GM21717 (cell line): ENCODE measurements at regions not wholly inside any gene's neighbourhood (a gene's known extent, or its start where the extent isn't known, plus 50 kb on each side); places are given as distances from the start of the nearest gene placed in this dataset.
A peak's percentile ranks its signal among the peaks of the same experiment; 100 is the strongest.

Experiments used
- ATAC-seq: cut with Tn5 transposase; IDR thresholded peaks from one replicate; pipeline ENCODE4 v1.9.1; 2021; ENCODE audit warnings: mild to moderate bottlenecking, moderate library complexity; ENCODE audit not compliant: unreplicated experiment

DNA sequence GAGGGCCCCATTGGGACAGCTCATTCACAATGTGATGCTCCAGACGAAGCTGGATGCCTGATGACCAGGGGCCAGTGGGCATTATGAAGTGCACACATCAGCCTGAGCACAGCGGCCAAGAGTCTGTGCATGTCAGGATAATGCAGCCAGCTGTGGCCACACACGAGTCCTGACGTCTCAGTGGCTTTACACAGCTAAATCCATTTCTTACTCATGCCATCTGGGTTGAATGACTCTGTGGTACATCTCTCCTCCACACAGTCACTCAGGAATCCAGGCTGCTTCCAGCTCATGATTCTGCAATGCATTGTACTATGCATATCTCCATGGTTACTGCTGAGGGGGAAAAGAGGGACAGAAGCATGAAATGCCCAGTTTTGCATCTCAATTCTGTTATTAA lies 123.6 kb downstream of the PRLHR start:
- no peak for ATAC-seq

DNA sequence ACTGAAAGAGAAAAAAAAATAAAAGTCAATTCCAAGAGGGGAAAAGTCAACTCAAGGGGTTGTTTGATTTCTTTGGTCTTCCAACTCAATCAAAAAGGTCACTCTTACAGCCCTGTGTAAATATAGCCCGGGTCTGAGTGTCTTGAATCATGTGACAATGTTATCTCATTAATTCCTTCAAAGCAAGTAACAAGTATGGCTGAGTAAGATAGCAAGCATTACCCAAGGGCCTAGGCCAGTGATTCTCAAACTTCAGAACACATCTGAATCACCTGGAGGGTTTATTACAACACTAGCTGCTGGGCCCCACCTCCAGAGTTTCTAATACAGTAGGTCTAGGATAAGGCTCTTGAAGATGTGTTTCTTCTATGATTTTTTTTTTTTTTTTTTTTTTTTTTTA lies 125.0 kb downstream of the PRLHR start:
- ATAC-seq, result no peak

DNA sequence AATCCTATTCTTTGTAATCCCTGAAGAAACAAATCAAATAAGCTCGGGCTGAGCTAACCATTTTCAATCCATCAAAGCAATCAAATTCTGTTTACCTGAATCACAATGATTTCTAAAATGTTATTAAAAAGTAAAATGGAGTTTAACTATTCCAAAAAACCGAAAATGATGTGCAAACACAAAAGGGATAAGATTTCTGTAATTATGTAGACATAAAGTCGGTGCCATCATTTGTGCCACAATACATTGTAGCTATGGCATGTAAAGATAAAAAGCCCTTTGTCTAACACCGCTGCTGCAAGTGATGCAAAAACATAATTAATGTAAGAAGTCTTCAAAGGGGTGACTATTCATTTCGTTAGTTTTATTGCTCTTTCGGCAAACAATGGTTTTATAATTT lies 125.1 kb upstream of the FAM204A start:
- no peak for ATAC-seq

DNA sequence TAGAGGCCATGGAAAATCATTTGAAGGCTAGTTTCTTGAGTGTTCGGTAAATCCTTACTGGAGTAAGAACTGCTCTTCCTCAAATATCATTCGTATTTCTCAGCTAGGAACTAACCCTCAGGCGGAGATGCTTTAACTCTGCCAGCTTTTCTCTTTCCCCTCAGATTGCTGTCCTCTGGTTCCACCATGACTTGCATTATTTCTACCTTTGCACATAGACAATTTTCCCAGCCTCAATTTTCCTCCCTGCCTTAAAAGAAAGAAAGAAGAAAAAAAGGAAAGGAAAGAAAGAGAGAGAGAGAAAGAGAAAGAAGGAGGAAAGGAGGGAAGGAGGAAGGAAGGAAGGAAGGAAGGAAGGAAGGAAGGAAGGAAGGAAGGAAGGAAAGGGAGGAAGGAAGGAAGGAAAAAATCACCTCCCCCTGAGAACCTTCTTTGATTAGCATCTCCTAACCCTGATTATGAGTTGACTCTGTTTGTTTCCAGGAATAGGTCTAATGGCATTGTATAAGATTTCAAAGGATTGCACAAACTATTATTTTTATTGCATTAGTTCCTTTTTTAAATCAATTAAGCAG lies 123.3 kb upstream of the FAM204A start:
- ATAC-seq, result no peak

DNA sequence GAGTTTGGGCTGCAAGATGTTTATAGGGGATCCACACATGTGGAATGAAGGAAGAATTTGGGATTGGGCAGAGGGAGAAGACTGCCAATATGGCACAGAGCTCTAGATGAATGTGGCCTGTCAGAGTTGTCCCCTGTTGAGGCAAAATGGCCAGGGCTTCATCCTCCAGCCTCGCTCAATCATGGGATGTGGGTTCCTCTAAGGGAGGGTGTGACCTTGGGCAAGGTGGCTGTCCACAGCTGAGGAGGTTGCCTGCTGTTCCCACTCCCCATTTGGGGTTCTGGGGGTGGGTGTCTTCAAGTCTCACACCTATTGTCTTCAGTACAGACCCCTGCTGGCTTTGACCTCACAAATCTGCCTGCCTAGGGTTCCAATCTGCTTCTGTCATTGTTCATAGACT lies 121.6 kb upstream of the FAM204A start:
- ATAC-seq, result no peak

DNA sequence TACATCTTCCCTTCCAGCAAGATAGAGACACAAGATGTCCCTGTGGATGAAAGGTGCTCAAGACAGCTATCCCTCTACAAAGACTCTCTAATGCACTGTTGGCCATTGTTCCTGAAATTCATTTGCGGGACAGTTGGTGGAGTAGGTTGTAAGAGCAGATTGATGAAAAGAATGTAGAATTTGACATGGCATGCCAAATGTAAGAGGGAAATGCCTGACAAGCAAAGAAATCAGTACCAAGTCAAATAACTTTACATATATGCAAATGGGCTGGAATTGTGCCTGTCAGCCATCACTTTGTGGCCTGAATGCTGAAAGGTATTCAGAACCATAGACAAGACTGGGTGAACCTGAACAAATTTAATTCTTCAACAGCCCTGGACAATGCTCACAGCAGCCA lies 120.3 kb upstream of the FAM204A start:
- ATAC-seq, result no peak

GRCh38 chr10:118459642-118460193 lies 117.6 kb upstream of the FAM204A start:
- peak; percentile 63 for ATAC-seq

- no peak for ATAC-seq
Observed at GRCh38 chr10:118458957-118459641, 117.0 kb upstream of the FAM204A start.

GRCh38 chr10:118457824-118458428 lies 115.8 kb upstream of the FAM204A start:
- no peak for ATAC-seq

DNA sequence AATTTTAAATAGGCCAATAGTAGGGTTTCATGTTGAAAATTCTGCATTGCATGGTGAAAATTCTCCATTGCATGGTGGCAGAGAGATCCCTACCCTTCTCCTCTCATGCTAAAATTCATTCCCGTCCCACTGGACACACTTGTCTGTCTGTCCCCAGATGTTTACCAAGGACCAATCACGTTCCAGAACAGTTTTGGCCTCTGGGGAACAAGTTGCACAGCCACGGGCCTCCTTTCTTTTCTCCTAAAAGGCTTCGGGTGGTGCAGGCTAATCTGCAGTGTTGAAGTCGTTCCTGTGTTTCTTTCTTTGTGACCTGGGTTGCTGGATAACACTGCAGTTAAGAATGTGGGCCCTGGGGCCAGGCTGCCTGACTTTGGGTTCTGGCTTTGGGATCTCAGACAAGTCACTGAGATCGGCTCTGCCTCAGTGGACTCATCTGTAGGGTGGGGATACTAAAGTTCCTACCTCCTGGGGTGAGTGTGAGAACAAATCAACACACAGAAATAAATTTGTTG lies 113.1 kb upstream of the FAM204A start:
- no peak for ATAC-seq

GRCh38 chr10:118454211-118454610 lies 112.1 kb upstream of the FAM204A start:
- no peak for ATAC-seq

DNA sequence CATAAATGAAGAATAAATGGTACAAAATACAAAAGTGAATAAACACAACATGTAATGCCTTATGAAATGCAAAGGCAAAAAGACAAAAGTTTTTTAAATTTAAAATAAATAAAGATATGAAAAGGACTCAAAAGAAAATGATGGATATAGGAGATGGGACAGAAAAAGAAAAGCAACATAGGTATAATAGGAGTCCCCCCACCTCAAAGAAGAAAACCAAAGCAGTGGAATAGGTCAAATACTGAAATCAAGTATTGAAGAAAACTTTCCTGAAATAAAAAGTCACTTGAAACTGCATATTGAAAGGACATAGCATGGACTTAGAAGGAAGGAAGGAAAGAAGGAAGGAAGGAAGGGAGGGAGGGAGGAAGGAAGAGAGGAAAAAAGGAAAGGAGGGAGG lies 110.0 kb upstream of the FAM204A start:
- no peak for ATAC-seq

DNA sequence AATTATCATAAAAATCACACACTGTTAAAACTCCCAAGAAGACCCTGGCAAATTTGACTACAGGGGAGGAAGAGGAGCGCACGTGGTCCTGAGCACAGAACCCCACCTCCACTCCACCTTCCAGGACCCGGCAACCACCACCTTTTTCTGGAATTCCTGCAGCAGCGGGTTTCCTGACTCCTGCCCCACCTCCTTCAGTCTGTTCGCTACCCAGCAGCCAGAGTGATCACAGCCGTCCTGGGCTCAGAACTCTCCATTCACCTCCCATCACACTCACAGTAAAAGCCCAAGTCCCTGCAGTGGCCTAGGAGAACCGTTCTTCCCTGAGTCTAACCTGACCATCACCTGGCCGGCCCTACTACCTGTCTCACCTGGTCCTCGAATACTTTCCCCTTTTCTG lies 107.4 kb upstream of the FAM204A start:
- no peak for ATAC-seq

- ATAC-seq, result no peak
Observed at GRCh38 chr10:118448744-118449143, 106.6 kb upstream of the FAM204A start.

DNA sequence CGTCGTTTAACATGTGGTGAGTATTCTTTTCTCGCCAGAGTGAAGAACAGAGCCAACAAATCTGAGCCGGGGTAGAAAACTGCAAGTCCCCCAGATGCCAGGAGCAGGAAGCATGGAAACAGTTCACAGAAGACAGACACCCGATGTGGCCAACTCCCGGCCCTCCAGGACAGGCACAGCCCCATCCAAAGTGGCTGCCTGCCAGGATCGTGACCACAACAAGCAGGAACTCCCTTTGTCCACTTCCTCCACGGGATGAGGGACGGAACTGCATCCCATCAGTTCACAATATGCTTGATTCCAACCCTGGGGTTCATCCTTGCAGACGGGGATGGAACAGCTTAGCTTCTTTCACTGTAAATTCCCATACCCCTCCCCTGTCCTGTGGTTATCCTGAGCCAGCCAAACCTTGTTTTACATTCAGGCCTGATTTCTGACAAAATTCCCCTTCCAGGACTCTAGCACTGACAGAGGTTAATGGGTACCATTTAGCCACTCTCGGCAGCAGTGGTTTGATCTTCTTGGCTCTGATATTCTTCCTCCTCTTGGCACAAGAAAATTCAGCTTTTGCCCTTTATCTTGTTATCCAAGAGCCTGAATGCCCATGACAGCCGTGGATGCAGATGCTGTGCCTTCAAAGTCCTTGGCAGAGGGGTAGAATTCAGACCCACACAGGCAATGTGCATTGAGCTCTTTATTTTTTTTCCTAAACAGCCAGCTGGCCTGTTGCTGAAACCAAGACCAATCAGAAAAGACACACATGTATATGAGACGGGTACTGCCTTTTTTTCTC lies 105.5 kb upstream of the FAM204A start:
- ATAC-seq, result no peak

DNA sequence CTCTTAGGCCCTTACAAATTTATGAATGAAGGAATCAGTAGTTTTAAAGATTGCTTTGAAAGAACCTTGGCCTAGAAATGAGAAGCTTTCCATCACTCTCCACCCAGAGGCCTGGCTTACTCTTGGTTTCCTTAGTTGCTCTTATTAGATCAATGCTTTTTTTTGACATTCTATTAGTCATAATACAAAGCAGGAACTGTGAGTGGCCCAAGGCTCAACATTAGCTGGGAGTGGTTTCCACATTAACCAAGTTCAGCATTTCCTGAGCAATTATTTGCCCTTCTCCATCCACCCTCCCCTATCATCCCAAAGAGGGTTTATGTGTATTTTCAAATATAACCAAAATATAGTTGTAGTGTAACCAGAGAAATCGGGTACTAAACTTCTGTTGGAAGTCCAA lies 103.4 kb upstream of the FAM204A start:
- ATAC-seq, result no peak

DNA sequence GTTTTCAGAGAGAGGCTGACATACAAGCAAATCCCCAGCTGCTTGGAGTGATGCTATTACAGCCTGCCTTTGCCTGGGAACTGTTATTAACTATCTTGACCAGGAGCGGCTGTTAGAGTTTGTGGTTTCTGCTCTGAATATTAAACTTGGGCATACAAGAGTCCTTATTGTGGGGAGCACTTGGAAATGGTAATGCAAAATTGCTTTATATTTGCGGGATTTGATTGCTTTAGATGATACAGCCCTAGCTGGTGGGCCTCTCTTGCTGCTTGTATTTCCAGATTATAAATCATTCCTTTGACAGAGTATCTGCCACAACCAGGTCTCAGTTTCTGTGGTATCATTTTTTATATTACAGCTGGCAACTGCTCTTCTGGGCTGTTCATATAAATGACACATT lies 101.9 kb upstream of the FAM204A start:
- no peak for ATAC-seq

DNA sequence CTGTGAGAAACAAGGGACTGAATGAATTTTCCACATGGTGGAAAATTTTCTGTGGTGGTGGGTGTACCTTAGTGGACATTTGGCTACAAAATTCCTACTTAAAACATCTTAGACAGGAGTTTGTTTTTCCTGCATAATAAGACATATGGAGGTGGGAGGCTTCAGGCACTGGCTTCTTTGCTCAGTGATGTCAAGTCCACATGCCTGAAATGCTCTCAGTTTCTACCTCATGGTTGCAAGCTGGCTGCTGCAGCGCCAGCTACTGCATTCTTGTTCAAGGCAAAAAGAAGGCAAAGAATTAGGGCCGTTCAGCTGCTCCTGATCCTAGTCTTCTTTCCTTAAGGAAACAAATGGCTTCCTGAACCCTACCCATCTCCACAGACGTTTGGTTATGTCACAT lies 99.9 kb upstream of the FAM204A start:
- no peak for ATAC-seq

- no peak for ATAC-seq
Observed at GRCh38 chr10:118439824-118440223, 97.7 kb upstream of the FAM204A start.

DNA sequence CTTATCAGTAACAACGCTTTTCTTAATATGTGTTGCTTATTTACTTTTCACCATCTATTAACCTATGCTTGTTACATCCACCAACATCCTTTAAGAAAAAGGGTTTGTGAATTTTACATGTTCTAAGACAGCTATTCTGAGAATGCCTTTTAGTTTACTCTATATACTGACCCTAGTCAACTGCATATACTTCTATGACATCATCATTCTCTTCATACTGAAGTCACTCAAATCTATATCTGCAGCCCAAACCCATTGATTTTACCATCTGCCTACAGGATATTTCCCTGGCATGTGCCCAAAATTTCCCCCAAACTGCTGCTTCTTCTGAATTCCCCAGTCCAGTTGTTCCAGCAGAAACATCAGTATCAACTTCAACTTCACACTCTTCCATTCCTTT lies 94.6 kb upstream of the FAM204A start:
- ATAC-seq, result no peak

- no peak for ATAC-seq
Observed at GRCh38 chr10:118430190-118430589, 88.1 kb upstream of the FAM204A start.
